Esophagus mucosa (tissue), 1 donor: ENCODE measurements at regions not wholly inside any gene's neighbourhood (a gene's known extent, or its start where the extent isn't known, plus 50 kb on each side); places are given as distances from the start of the nearest gene placed in this dataset.

ENCODE experiments used
- ATAC-seq: fragments of 200-7000 bp; cut with Tn5 transposase; one replicate; pipeline ENCODE4 v1.9.1; 2020
- donor health status: DM: yes; HTN: yes; CAD: no.

- no peak for ATAC-seq
These were observed 295.5 kb downstream of the BRINP2 start for GRCh38 chr1:177466286-177466685.

GRCh38 chr1:177464686-177465085 lies 293.9 kb downstream of the BRINP2 start:
- no peak for ATAC-seq

- ATAC-seq = no peak
These were observed 280.4 kb downstream of the BRINP2 start for GRCh38 chr1:177451191-177451590.

GRCh38 chr1:177448652-177449357 lies 278.0 kb downstream of the BRINP2 start:
- no peak for ATAC-seq

- no peak for ATAC-seq
These were observed 277.4 kb downstream of the BRINP2 start for GRCh38 chr1:177448036-177448615.

- peak; percentile 87 for ATAC-seq
These were observed 274.4 kb downstream of the BRINP2 start for GRCh38 chr1:177444997-177445746.

GRCh38 chr1:177443003-177443402 lies 272.2 kb downstream of the BRINP2 start:
- no peak for ATAC-seq

GRCh38 chr1:177442584-177442983 lies 271.8 kb downstream of the BRINP2 start:
- ATAC-seq = no peak

GRCh38 chr1:177441281-177441680 lies 270.5 kb downstream of the BRINP2 start:
- no peak for ATAC-seq

GRCh38 chr1:177440821-177441220 lies 270.1 kb downstream of the BRINP2 start:
- ATAC-seq = no peak

- no peak for ATAC-seq
These were observed 268.5 kb downstream of the BRINP2 start for GRCh38 chr1:177439301-177439700.

GRCh38 chr1:177435364-177435763 lies 264.6 kb downstream of the BRINP2 start:
- ATAC-seq = no peak

GRCh38 chr1:177432897-177433296 lies 262.1 kb downstream of the BRINP2 start:
- ATAC-seq = no peak

GRCh38 chr1:177431123-177431522 lies 260.4 kb downstream of the BRINP2 start:
- no peak for ATAC-seq

- ATAC-seq = no peak
These were observed 258.5 kb downstream of the BRINP2 start for GRCh38 chr1:177429234-177429633.

GRCh38 chr1:177427811-177428210 lies 257.1 kb downstream of the BRINP2 start:
- no peak for ATAC-seq

GRCh38 chr1:177426497-177426896 lies 255.7 kb downstream of the BRINP2 start:
- no peak for ATAC-seq

GRCh38 chr1:177425199-177425598 lies 254.4 kb downstream of the BRINP2 start:
- ATAC-seq = no peak

- ATAC-seq = no peak
These were observed 254.0 kb downstream of the BRINP2 start for GRCh38 chr1:177424744-177425143.

- no peak for ATAC-seq
These were observed 252.3 kb downstream of the BRINP2 start for GRCh38 chr1:177423090-177423489.

GRCh38 chr1:177413982-177414596 lies 243.3 kb downstream of the BRINP2 start:
- ATAC-seq = no peak

GRCh38 chr1:177411381-177411780 lies 240.6 kb downstream of the BRINP2 start:
- ATAC-seq = no peak

- no peak for ATAC-seq
These were observed 239.5 kb downstream of the BRINP2 start for GRCh38 chr1:177410179-177410766.
